Sigmoid colon (tissue), 6 donors: ENCODE measurements at regions not wholly inside any gene's neighbourhood (a gene's known extent, or its start where the extent isn't known, plus 50 kb on each side); places are given as distances from the start of the nearest gene placed in this dataset.

Experiments
- DNase-seq: peaks from one replicate; pipeline ENCODE4 v3.0.0-alpha.2; 2019
- H3K27ac ChIP-seq, 4 donors: fragments of 200-600 bp; sonication (generic); one replicate each; pipeline ENCODE4 v1.5.1; 2016 to 2019; ENCODE audit warnings: mild to moderate bottlenecking in 1 of 4
- H3K27me3 ChIP-seq, 3 donors: fragments of 200-600 bp; sonication (generic); one replicate each; pipeline ENCODE4 v1.5.1; 2019; ENCODE audit warnings: mild to moderate bottlenecking in 1 of 3
- H3K36me3 ChIP-seq, 4 donors: fragments of 200-600 bp; sonication (generic); one replicate each; pipeline ENCODE4 v1.5.1; 2016 to 2019
- H3K4me1 ChIP-seq, 4 donors: fragments of 200-600 bp; sonication (generic); one replicate each; pipeline ENCODE4 v1.5.1; 2017 to 2019
- H3K4me3 ChIP-seq, 4 donors: fragments of 200-600 bp; sonication (generic); one replicate each; pipeline ENCODE4 v1.5.1; 2017 to 2019; ENCODE audit warnings: mild to moderate bottlenecking in 2 of 4, moderate library complexity in 1 of 4
- H3K9me3 ChIP-seq, 4 donors: fragments of 200-600 bp in 3 of 4; sonication (generic) in 3 of 4; one replicate each; pipeline versions ENCODE4 v1.5.1 to v1.6.1; 2013 to 2019
- CTCF ChIP-seq, 4 experiments: fragments of 450-650 bp in 3 of 4; fragments of 200-600 bp in 1 of 4; IDR thresholded peaks; one replicate each; pipeline ENCODE4 v1.5.1; 2016 to 2019; ENCODE audit warnings: antibody characterized with exemption in 4 of 4, mild to moderate bottlenecking in 3 of 4, moderate library complexity in 2 of 4
- EP300 ChIP-seq, 4 donors: sonication (generic); formaldehyde crosslinking; IDR thresholded peaks; one replicate each; pipeline ENCODE4 v1.6.1; 2017; ENCODE audit warnings: antibody characterized with exemption in 4 of 4
- POLR2A ChIP-seq, 2 donors: fragments of 450-650 bp; IDR thresholded peaks; one replicate each; pipeline ENCODE4 v1.6.1; 2016; ENCODE audit warnings: antibody characterized with exemption in 2 of 2, mild to moderate bottlenecking in 2 of 2, moderate library complexity in 2 of 2
- POLR2AphosphoS5 ChIP-seq, 4 donors: sonication (generic); formaldehyde crosslinking; IDR thresholded peaks; one replicate each; pipeline ENCODE4 v1.6.1; 2017; ENCODE audit warnings: antibody characterized with exemption in 4 of 4
- WGBS, 2 donors: extraction: QIAGEN DNeasy Blood & Tissue Kit; methylation state at CpG; one replicate each; pipeline ENCODE4 v1.1.7; 2013; 5-methylcytosine and 5-hydroxymethylcytosine counted together
- intact Hi-C: fragments of 100-400 bp; cut with DNase I; formaldehyde crosslinking; loops from one replicate; pipeline ENCODE4 v1.15.1; 2023
- donor health status: healthy with polysubstance abuse.
- donor health status: healthy.

- WGBS, 2 donors: 63 to 80% methylated on average over 4 of the region's 4 CpGs
- Histone ChIP-seq H3K4me3 (no peak overlapping the region), H3K27me3 (no peaks in the 10 kb centered on the region), H3K4me1 (no peaks in the 10 kb centered on the region), H3K9me3 (peaks cover 0 to 3% (median 0%) of the 10 kb centered on the region in 4 donors), H3K27ac (no peak overlapping the region), H3K36me3 (no peaks in the 10 kb centered on the region)
- DNase-seq: no peak
- intact Hi-C loops: no loop called here
- TF ChIP-seq POLR2AphosphoS5 (IDR thresholded peaks at IDR 0.05) (no peak), EP300 (IDR thresholded peaks at IDR 0.05) (no peak), POLR2A (IDR thresholded peaks at IDR 0.05) (no peak), CTCF (IDR thresholded peaks at IDR 0.05) (no peak)
These were observed 398.4 kb downstream of the RPS29 start for GRCh38 chr14:49187799-49188198.

GRCh38 chr14:49173765-49174373, 412.3 kb downstream of the RPS29 start:
- Histone ChIP-seq H3K36me3 (no peaks in the 10 kb centered on the region), H3K9me3 (peaks cover 0 to under 1% (median 0%) of the 10 kb centered on the region in 4 donors), H3K27ac (no peak overlapping the region), H3K27me3 (no peaks in the 10 kb centered on the region), H3K4me3 (no peak overlapping the region), H3K4me1 (no peaks in the 10 kb centered on the region)
- no peak for DNase-seq
- 12 to 20% methylated on average over 3 of the region's 3 CpGs for WGBS, 2 donors
- intact Hi-C loops: no loop called here
- TF ChIP-seq CTCF (IDR thresholded peaks at IDR 0.05): peak in 3 of 4 experiments; percentile 4 to 46 (median 30)
- no peak for TF ChIP-seq EP300 (IDR thresholded peaks at IDR 0.05)

- TF ChIP-seq CTCF (IDR thresholded peaks at IDR 0.05): no peak
- no peak for TF ChIP-seq POLR2AphosphoS5 (IDR thresholded peaks at IDR 0.05)
- TF ChIP-seq POLR2A (IDR thresholded peaks at IDR 0.05): no peak
- no peak for TF ChIP-seq EP300 (IDR thresholded peaks at IDR 0.05)
- no peaks in the 10 kb centered on the region for H3K9me3 ChIP-seq
- H3K27me3 ChIP-seq: no peaks in the 10 kb centered on the region
- no peaks in the 10 kb centered on the region for H3K4me1 ChIP-seq
- no peaks in the 10 kb centered on the region for H3K36me3 ChIP-seq
- intact Hi-C loops: no loop called here
- H3K27ac ChIP-seq: no peak overlapping the region
- DNase-seq: no peak
- H3K4me3 ChIP-seq: no peak overlapping the region
- WGBS, 2 donors: 73 to 79% methylated on average over 2 of the region's 2 CpGs
These were observed 422.1 kb downstream of the RPS29 start for GRCh38 chr14:49164074-49164473.

GRCh38 chr14:49160983-49161382, 425.2 kb downstream of the RPS29 start:
- no peaks in the 10 kb centered on the region for H3K4me1 ChIP-seq
- H3K36me3 ChIP-seq: no peaks in the 10 kb centered on the region
- H3K4me3 ChIP-seq: no peak overlapping the region
- H3K27me3 ChIP-seq: no peaks in the 10 kb centered on the region
- H3K27ac ChIP-seq: no peak overlapping the region
- 59 to 72% methylated on average over 2 of the region's 2 CpGs for WGBS, 2 donors
- no peak for DNase-seq
- intact Hi-C loops: no loop called here
- no peaks in the 10 kb centered on the region for H3K9me3 ChIP-seq
- TF ChIP-seq CTCF (IDR thresholded peaks at IDR 0.05) (no peak), POLR2A (IDR thresholded peaks at IDR 0.05) (no peak), EP300 (IDR thresholded peaks at IDR 0.05) (no peak), POLR2AphosphoS5 (IDR thresholded peaks at IDR 0.05) (no peak)

- no peak for DNase-seq
- H3K4me1 ChIP-seq: no peaks in the 10 kb centered on the region
- H3K9me3 ChIP-seq: no peaks in the 10 kb centered on the region
- H3K36me3 ChIP-seq: no peaks in the 10 kb centered on the region
- H3K27me3 ChIP-seq: no peaks in the 10 kb centered on the region
- no peak for TF ChIP-seq EP300 (IDR thresholded peaks at IDR 0.05)
- TF ChIP-seq POLR2AphosphoS5 (IDR thresholded peaks at IDR 0.05): no peak
- no peak for TF ChIP-seq POLR2A (IDR thresholded peaks at IDR 0.05)
- no peak for TF ChIP-seq CTCF (IDR thresholded peaks at IDR 0.05)
- H3K4me3 ChIP-seq: no peak overlapping the region
- intact Hi-C loops: no loop called here
- no peak overlapping the region for H3K27ac ChIP-seq
These were observed 427.1 kb downstream of the RPS29 start for GRCh38 chr14:49159081-49159480.
